Stimulated activated CD4-positive, alpha-beta T cell treated with anti-CD3 and anti-CD28 coated beads, Interleukin-4, amount 100 ng/mL, for 48 hours (primary cell): ENCODE measurements at regions not wholly inside any gene's neighbourhood (a gene's known extent, or its start where the extent isn't known, plus 50 kb on each side); places are given as distances from the start of the nearest gene placed in this dataset.

ENCODE experiments used
- DNase-seq, 2 donors: peaks; one replicate each; pipeline ENCODE4 v3.0.0-alpha.2; 2020; ENCODE audit warnings: low read depth in 2 of 2

GRCh38 chr22:49305214-49305965 lies 522.3 kb downstream of the BRD1 start:
- DNase-seq: peak; percentile 55 to 74

- DNase-seq: no peak
These were observed 523.8 kb downstream of the BRD1 start for GRCh38 chr22:49303781-49304461.

- DNase-seq: no peak
These were observed 524.5 kb downstream of the BRD1 start for GRCh38 chr22:49303061-49303735.

GRCh38 chr22:49302530-49302929 lies 525.1 kb downstream of the BRD1 start:
- no peak for DNase-seq

- DNase-seq: no peak
These were observed 525.6 kb downstream of the BRD1 start for GRCh38 chr22:49302150-49302460.

GRCh38 chr22:49301398-49302149 lies 526.1 kb downstream of the BRD1 start:
- DNase-seq: no peak

- DNase-seq: no peak
These were observed 526.7 kb downstream of the BRD1 start for GRCh38 chr22:49300951-49301397.

- no peak for DNase-seq
These were observed 527.4 kb downstream of the BRD1 start for GRCh38 chr22:49300241-49300640.

GRCh38 chr22:49299821-49300231 lies 527.8 kb downstream of the BRD1 start:
- DNase-seq: no peak

- no peak for DNase-seq
These were observed 528.6 kb downstream of the BRD1 start for GRCh38 chr22:49298834-49299750.

- DNase-seq: no peak
These were observed 529.6 kb downstream of the BRD1 start for GRCh38 chr22:49297871-49298721.

- DNase-seq: no peak
These were observed 530.3 kb downstream of the BRD1 start for GRCh38 chr22:49297286-49297870.

GRCh38 chr22:49296561-49296960 lies 531.1 kb downstream of the BRD1 start:
- DNase-seq: no peak

GRCh38 chr22:49295851-49296560 lies 531.7 kb downstream of the BRD1 start:
- no peak for DNase-seq

GRCh38 chr22:49295465-49295743 lies 532.3 kb downstream of the BRD1 start:
- DNase-seq: no peak

- no peak for DNase-seq
These were observed 532.8 kb downstream of the BRD1 start for GRCh38 chr22:49294656-49295464.

GRCh38 chr22:49292909-49293308 lies 534.8 kb downstream of the BRD1 start:
- DNase-seq: no peak

- DNase-seq: no peak
These were observed 535.9 kb downstream of the BRD1 start for GRCh38 chr22:49291781-49292180.

- no peak for DNase-seq
These were observed 536.5 kb downstream of the BRD1 start for GRCh38 chr22:49291169-49291568.
